ENCODE measurements at regions not wholly inside any gene's neighbourhood (a gene's known extent, or its start where the extent isn't known, plus 50 kb on each side); places are given as distances from the start of the nearest gene placed in this dataset.

GRCh38 chr18:45149712-45150111, 465.6 kb upstream of the SLC14A2 start:
- peak overlapping the region; percentile 36 for H3K27ac ChIP-seq
- no peak for TF ChIP-seq CTCF (IDR thresholded peaks at IDR 0.05)
- H3K9me3 ChIP-seq: no peaks in the 10 kb centered on the region
- no peaks in the 10 kb centered on the region for H3K27me3 ChIP-seq (ENCODE audit: insufficient read depth in 3 of 3, low read length in 2 of 3)
- WGBS, 3 donors: 32 to 58% (median 35%) methylated on average over 4 of the region's 4 CpGs
- H3K4me1 ChIP-seq: peaks cover 19% of the 10 kb centered on the region
- no peak for DNase-seq
- peak in 3 of 4 donors; percentile 62 to 70 (median 64) for ATAC-seq
- intact Hi-C loops (cut with DNase I): no loop called here
- no peaks in the 10 kb centered on the region for H3K36me3 ChIP-seq (ENCODE audit: insufficient read depth in 1 of 2, low read depth in 1 of 2)
- H3K4me3 ChIP-seq: no peak overlapping the region

- Histone ChIP-seq H3K27ac (no peak overlapping the region), H3K36me3 (ENCODE audit: insufficient read depth in 1 of 2, low read depth in 1 of 2) (no peaks in the 10 kb centered on the region), H3K4me1 (peaks cover 19% of the 10 kb centered on the region), H3K4me3 (no peak overlapping the region), H3K27me3 (ENCODE audit: insufficient read depth in 3 of 3, low read length in 2 of 3) (no peaks in the 10 kb centered on the region), H3K9me3 (no peaks in the 10 kb centered on the region)
- TF ChIP-seq CTCF (IDR thresholded peaks at IDR 0.05): no peak
- ATAC-seq (peak in 3 of 4 donors; percentile 53 to 69 (median 58)), DNase-seq (no peak)
- intact Hi-C loops (cut with DNase I): no loop called here
- WGBS, 3 donors: 55 to 78% (median 55%) methylated on average over 2 of the region's 2 CpGs
Observed at GRCh38 chr18:45151645-45152044, 463.6 kb upstream of the SLC14A2 start.

- intact Hi-C loops (cut with DNase I): no loop called here
- H3K9me3 ChIP-seq: no peaks in the 10 kb centered on the region
- H3K36me3 ChIP-seq (ENCODE audit: insufficient read depth in 1 of 2, low read depth in 1 of 2): no peaks in the 10 kb centered on the region
- TF ChIP-seq CTCF (IDR thresholded peaks at IDR 0.05): no peak
- no peak for DNase-seq
- no peak for ATAC-seq
- peaks cover 8% of the 10 kb centered on the region for H3K4me1 ChIP-seq
- no peaks in the 10 kb centered on the region for H3K27me3 ChIP-seq (ENCODE audit: insufficient read depth in 3 of 3, low read length in 2 of 3)
- H3K4me3 ChIP-seq: no peak overlapping the region
- H3K27ac ChIP-seq: no peak overlapping the region
Observed at GRCh38 chr18:45155526-45155925, 459.8 kb upstream of the SLC14A2 start.

- Histone ChIP-seq H3K27me3 (ENCODE audit: insufficient read depth in 3 of 3, low read length in 2 of 3) (no peaks in the 10 kb centered on the region), H3K36me3 (ENCODE audit: insufficient read depth in 1 of 2, low read depth in 1 of 2) (no peaks in the 10 kb centered on the region), H3K4me1 (no peaks in the 10 kb centered on the region), H3K27ac (no peak overlapping the region), H3K9me3 (no peaks in the 10 kb centered on the region), H3K4me3 (no peak overlapping the region)
- WGBS, 3 donors: 48 to 51% (median 51%) methylated on average over 3 of the region's 3 CpGs
- no peak for ATAC-seq
- intact Hi-C loops (cut with DNase I): no loop called here
- no peak for TF ChIP-seq CTCF (IDR thresholded peaks at IDR 0.05)
- no peak for DNase-seq
Observed at GRCh38 chr18:45156946-45157345, 458.3 kb upstream of the SLC14A2 start.

- DNase-seq (no peak), ATAC-seq (no peak)
- H3K27me3 ChIP-seq (ENCODE audit: insufficient read depth in 3 of 3, low read length in 2 of 3): no peaks in the 10 kb centered on the region
- H3K9me3 ChIP-seq: no peaks in the 10 kb centered on the region
- no peak overlapping the region for H3K4me3 ChIP-seq
- no peaks in the 10 kb centered on the region for H3K36me3 ChIP-seq (ENCODE audit: insufficient read depth in 1 of 2, low read depth in 1 of 2)
- 80 to 89% (median 87%) methylated on average over 1 of the region's 1 CpG for WGBS, 3 donors
- no peak for TF ChIP-seq CTCF (IDR thresholded peaks at IDR 0.05)
- no peak overlapping the region for H3K27ac ChIP-seq
- intact Hi-C loops (cut with DNase I): no loop called here
- H3K4me1 ChIP-seq: no peaks in the 10 kb centered on the region
Observed at GRCh38 chr18:45157576-45157975, 457.7 kb upstream of the SLC14A2 start.
